Upper lobe of left lung (tissue), 4 donors: ENCODE measurements at regions not wholly inside any gene's neighbourhood (a gene's known extent, or its start where the extent isn't known, plus 50 kb on each side); places are given as distances from the start of the nearest gene placed in this dataset.

Experiments used
- CTCF ChIP-seq, 6 experiments: fragments of 450-650 bp in 4 of 6; fragments of 200-600 bp in 2 of 6; sonication (generic) in 2 of 6; IDR thresholded peaks; one replicate each; pipeline ENCODE4 v1.5.1; 2016 to 2019; ENCODE audit warnings: antibody characterized with exemption in 6 of 6
- EP300 ChIP-seq, 4 donors: sonication (generic); formaldehyde crosslinking; IDR thresholded peaks; one replicate each; pipeline ENCODE4 v1.5.1; 2017; ENCODE audit warnings: antibody characterized with exemption in 4 of 4, control low read depth in 2 of 4
- POLR2A ChIP-seq, 4 donors: fragments of 450-650 bp; IDR thresholded peaks; one replicate each; pipeline ENCODE4 v1.5.1; 2016 to 2017; ENCODE audit warnings: antibody characterized with exemption in 4 of 4, mild to moderate bottlenecking in 2 of 4
- POLR2AphosphoS5 ChIP-seq, 2 donors: sonication (generic); formaldehyde crosslinking; IDR thresholded peaks; one replicate each; pipeline ENCODE4 v1.5.1; 2017; ENCODE audit warnings: antibody characterized with exemption in 2 of 2

- no peak for TF ChIP-seq CTCF (IDR thresholded peaks at IDR 0.05)
- TF ChIP-seq POLR2A (IDR thresholded peaks at IDR 0.05) = no peak
- no peak for TF ChIP-seq POLR2AphosphoS5 (IDR thresholded peaks at IDR 0.05)
- TF ChIP-seq EP300 (IDR thresholded peaks at IDR 0.05) = no peak
Observed at GRCh38 chr11:122344215-122344614, 228.2 kb upstream of the BLID start.
